SK-N-SH (cell line): ENCODE measurements at regions not wholly inside any gene's neighbourhood (a gene's known extent, or its start where the extent isn't known, plus 50 kb on each side); places are given as distances from the start of the nearest gene placed in this dataset.
"Not testable (repeated sequence)": the region's sequence is repeated elsewhere in the genome, so short reads cannot be mapped to it uniquely, and the experiment has no call there.

Source experiments
- CTCF ChIA-PET: fragments of 300-600, 350-600 bp; formaldehyde crosslinking; extraction: SDS; loops from one replicate; lab custom pipeline; 2021; lab: Yijun Ruan, JAX
- POLR2A ChIA-PET: fragments of 350-600 bp; sonication (Branson Sonifier 250); formaldehyde crosslinking; extraction: SDS; loops from one replicate; lab custom pipeline; 2020; ENCODE audit warnings: antibody characterized with exemption, inconsistent platforms; lab: Yijun Ruan, JAX
- DNase-seq: peaks from one replicate; pipeline ENCODE4 v3.0.0; 2012
- H2AFZ ChIP-seq: fragments of 200-600 bp; sonication (generic); 2 replicates; pipeline ENCODE4 v1.8.1; 2016; ENCODE audit warnings: antibody characterized with exemption, mild to moderate bottlenecking, low read depth
- H3F3A ChIP-seq: fragments of 200-600 bp; sonication (generic); replicated peaks from 2 replicates; pipeline ENCODE3; 2016; ENCODE audit warnings: antibody characterized with exemption, mild to moderate bottlenecking; ENCODE audit not compliant: insufficient read depth
- H3K27ac ChIP-seq, 2 experiments: fragments of 200-500 bp in 1 of 2; fragments of 200-600 bp in 1 of 2; sonication (Bioruptor generic) in 1 of 2; sonication (generic), shearing (Covaris generic) in 1 of 2; 2 replicates each; pipeline versions ENCODE4 v1.5.1 to v1.6.1; 2014 to 2016; ENCODE audit warnings: low read depth in 2 of 2, inconsistent platforms in 1 of 2, low read length in 1 of 2, mild to moderate bottlenecking in 1 of 2, mixed read lengths in 1 of 2
- H3K27me3 ChIP-seq: fragments of 200-600 bp; sonication (generic), shearing (Covaris generic); 2 replicates; pipeline ENCODE4 v1.6.1; 2016; ENCODE audit warnings: mixed run types; ENCODE audit not compliant: insufficient read depth
- H3K36me3 ChIP-seq, 2 experiments: fragments of 200-500 bp in 1 of 2; fragments of 200-600 bp in 1 of 2; sonication (Bioruptor generic) in 1 of 2; sonication (generic) in 1 of 2; replicated peaks in 1 of 2; 2 replicates each; pipeline versions ENCODE3 to v1.5.1; 2014 to 2016; ENCODE audit warnings: low read length in 1 of 2, mild to moderate bottlenecking in 1 of 2; ENCODE audit not compliant: insufficient read depth in 2 of 2, control insufficient read depth in 1 of 2
- H3K4me1 ChIP-seq, 2 experiments: fragments of 200-500 bp in 1 of 2; fragments of 200-600 bp in 1 of 2; sonication (Bioruptor generic) in 1 of 2; sonication (generic), shearing (Covaris generic) in 1 of 2; 2 replicates each; pipeline versions ENCODE4 v1.5.1 to v1.6.1; 2014 to 2016; ENCODE audit warnings: low read depth in 1 of 2, low read length in 1 of 2, mixed run types in 1 of 2; ENCODE audit not compliant: insufficient read depth in 2 of 2, control insufficient read depth in 1 of 2
- H3K4me2 ChIP-seq: fragments of 200-600 bp; sonication (generic), shearing (Covaris generic); 2 replicates; pipeline ENCODE4 v1.6.1; 2017; ENCODE audit warnings: mixed run types
- H3K4me3 ChIP-seq, 2 experiments: fragments of 200-500 bp in 1 of 2; fragments of 200-600 bp in 1 of 2; sonication (Bioruptor generic) in 1 of 2; sonication (generic), shearing (Covaris generic) in 1 of 2; 2 replicates each; pipeline versions ENCODE4 v1.5.1 to v1.8.1; 2014 to 2016; ENCODE audit warnings: low read depth in 2 of 2, inconsistent platforms in 1 of 2, low read length in 1 of 2, mild to moderate bottlenecking in 1 of 2, mixed read lengths in 1 of 2, moderate library complexity in 1 of 2
- H3K79me2 ChIP-seq: fragments of 200-600 bp; sonication (generic); 2 replicates; pipeline ENCODE4 v1.8.1; 2017; ENCODE audit warnings: mild to moderate bottlenecking; ENCODE audit not compliant: insufficient read depth
- H3K9ac ChIP-seq: fragments of 200-600 bp; sonication (generic); 2 replicates; pipeline ENCODE4 v1.6.1; 2017; ENCODE audit warnings: mixed run types
- H3K9me2 ChIP-seq: fragments of 200-600 bp; sonication (generic); 2 replicates; pipeline ENCODE4 v1.6.1; 2017; ENCODE audit warnings: mixed run types
- H3K9me3 ChIP-seq: fragments of 200-600 bp; sonication (generic); 2 replicates; pipeline ENCODE4 v1.6.1; 2017; ENCODE audit warnings: mixed run types, mild to moderate bottlenecking, moderate library complexity
- H4K20me1 ChIP-seq: fragments of 200-600 bp; sonication (generic); 2 replicates; pipeline ENCODE4 v1.6.1; 2017; ENCODE audit warnings: mild to moderate bottlenecking, mixed run types; ENCODE audit not compliant: insufficient read depth
- EP300 ChIP-seq, 2 experiments: IDR thresholded peaks; 2 replicates each; pipeline versions ENCODE4 v1.4.0 to v1.6.1; 2012; ENCODE audit warnings: borderline replicate concordance in 1 of 2, low read depth in 1 of 2, low read length in 1 of 2
- EZH2phosphoT487 ChIP-seq: fragments of 200-600 bp; sonication (generic); IDR thresholded peaks from 2 replicates; pipeline ENCODE4 v1.6.1; 2017; ENCODE audit warnings: low read depth, mixed run types, mild to moderate bottlenecking, antibody characterized with exemption, moderate library complexity, borderline replicate concordance
- FOSL2 ChIP-seq: IDR thresholded peaks from 2 replicates; pipeline ENCODE4 v1.4.0; 2012; ENCODE audit warnings: low read depth, mild to moderate bottlenecking, moderate library complexity, borderline replicate concordance
- GATA2 ChIP-seq: sonication (generic); formaldehyde crosslinking; IDR thresholded peaks from 2 replicates; pipeline ENCODE4 v1.5.0; 2020; ENCODE audit warnings: mild to moderate bottlenecking, missing genetic modification reagents
- IRF3 ChIP-seq: fragments of 150-350 bp; IDR thresholded peaks from 2 replicates; pipeline ENCODE4 v1.6.1; 2016; ENCODE audit warnings: mild to moderate bottlenecking, low read depth, low read length
- MXI1 ChIP-seq: IDR thresholded peaks from 2 replicates; pipeline ENCODE4 v1.6.1; 2012; ENCODE audit warnings: mild to moderate bottlenecking, low read depth, low read length, improper control_type of control experiment
- REST ChIP-seq: IDR thresholded peaks from 2 replicates; pipeline ENCODE4 v1.6.1; 2012; ENCODE audit warnings: mild to moderate bottlenecking, low read depth, low read length, moderate library complexity
- SMC3 ChIP-seq: IDR thresholded peaks from 2 replicates; pipeline ENCODE4 v1.6.1; 2012; ENCODE audit warnings: low read depth, low read length, improper control_type of control experiment
- TAF1 ChIP-seq: IDR thresholded peaks from 2 replicates; pipeline ENCODE4 v1.6.1; 2012; ENCODE audit warnings: low read depth, mild to moderate bottlenecking, low read length, moderate library complexity, borderline replicate concordance
- TEAD4 ChIP-seq: IDR thresholded peaks from 2 replicates; pipeline ENCODE4 v1.4.0; 2012; ENCODE audit warnings: mild to moderate bottlenecking, borderline replicate concordance; ENCODE audit not compliant: insufficient read depth
- USF1 ChIP-seq: IDR thresholded peaks from 2 replicates; pipeline ENCODE4 v1.4.0; 2012; ENCODE audit warnings: low read depth, borderline replicate concordance
- YY1 ChIP-seq: IDR thresholded peaks from 2 replicates; pipeline ENCODE4 v1.4.0; 2012; ENCODE audit warnings: low read depth, mild to moderate bottlenecking
- ZBTB33 ChIP-seq: IDR thresholded peaks from 2 replicates; pipeline ENCODE4 v1.4.0; 2012; ENCODE audit warnings: low read depth, borderline replicate concordance
- WGBS: methylation state at CpG from one replicate; pipeline ENCODE4 v1.1.6; 2017; ENCODE audit warnings: low lambda C conversion rate; 5-methylcytosine and 5-hydroxymethylcytosine counted together

GRCh38 chr12:61291647-61292046 lies 968.6 kb upstream of the USP15 start:
- ChIA-PET POLR2A (no interaction called here), CTCF (no interaction called here)
- Histone ChIP-seq H3K4me3 (no peak overlapping the region), H3K4me1 (no peaks in the 10 kb centered on the region), H3F3A (no peaks in the 10 kb centered on the region), H2AFZ (no peak overlapping the region), H3K36me3 (no peaks in the 10 kb centered on the region), H3K27ac (no peak overlapping the region), H3K9me2 (no peaks in the 10 kb centered on the region), H3K9me3 (no peaks in the 10 kb centered on the region; the same call in 1 of the 2 replicates), H4K20me1 (no peaks in the 10 kb centered on the region), H3K27me3 (no peaks in the 10 kb centered on the region)
- TF ChIP-seq REST (no peak), GATA2 (CRISPR knock-in tag) (no peak), EP300 (IDR thresholded peaks at IDR 0.05; ENCODE audit: borderline replicate concordance in 1 of 2, low read depth in 1 of 2, low read length in 1 of 2) (no peak), ZBTB33 (no peak), YY1 (no peak), IRF3 (no peak), SMC3 (no peak), TAF1 (no peak), USF1 (no peak), TEAD4 (no peak), FOSL2 (no peak), MXI1 (no peak), EZH2phosphoT487 (no peak)
- TF ChIP-seq, all 33 proteins: peak for 0
- 29% methylated on average over 2 of the region's 2 CpGs for WGBS
- H3K9ac ChIP-seq, result no peak overlapping the region
- no peak for DNase-seq
- H3K79me2 ChIP-seq, result no peaks in the 10 kb centered on the region
- H3K4me2 ChIP-seq, result no peak overlapping the region

GRCh38 chr12:61294011-61294410 lies 966.2 kb upstream of the USP15 start:
- H3K9me3 ChIP-seq, H3K27ac ChIP-seq, H3K4me2 ChIP-seq, POLR2A ChIA-PET, H3K4me1 ChIP-seq, H3K36me3 ChIP-seq, H3K9ac ChIP-seq, H2AFZ ChIP-seq, H3K9me2 ChIP-seq, H3K4me3 ChIP-seq, H3F3A ChIP-seq, H4K20me1 ChIP-seq, H3K27me3 ChIP-seq, CTCF ChIA-PET, DNase-seq, H3K79me2 ChIP-seq: not testable (repeated sequence)
- WGBS, result 26% methylated on average over 11 of the region's 13 CpGs
